B cell (primary cell): ENCODE measurements at regions not wholly inside any gene's neighbourhood (a gene's known extent, or its start where the extent isn't known, plus 50 kb on each side); places are given as distances from the start of the nearest gene placed in this dataset.
A peak's percentile ranks its signal among the peaks of the same experiment; 100 is the strongest.

Experiments
- ATAC-seq: fragments of 200-7000 bp; cut with Tn5 transposase; one replicate; pipeline ENCODE4 v1.10.0; 2021; ENCODE audit warnings: low read depth, mild to moderate bottlenecking, moderate number of reproducible peaks, moderate library complexity
- CTCF ChIA-PET: fragments of 350-600 bp; sonication (Branson Sonifier 250); formaldehyde crosslinking; loops from one replicate; lab custom pipeline; 2021; ENCODE audit warnings: antibody characterized with exemption, inconsistent platforms; lab: Charles Lee
- POLR2A ChIA-PET: fragments of 350-600 bp; sonication (Branson Sonifier 250); formaldehyde crosslinking; loops from one replicate; lab custom pipeline; 2021; ENCODE audit warnings: antibody characterized with exemption; lab: Charles Lee
- DNase-seq: peaks from one replicate; pipeline ENCODE4 v3.0.0; 2013
- H2AFZ ChIP-seq: 2 replicates; pipeline ENCODE4 v1.6.1; 2012; ENCODE audit warnings: mild to moderate bottlenecking, low read depth, low read length; ENCODE audit not compliant: insufficient read depth, poor library complexity, severe bottlenecking
- H3K27ac ChIP-seq, 2 donors: 1 replicate in 1 of 2; 2 replicates in 1 of 2; pipeline ENCODE4 v1.5.1; 2012 to 2013; ENCODE audit warnings: low read length in 2 of 2, mild to moderate bottlenecking in 2 of 2, moderate library complexity in 1 of 2
- H3K27me3 ChIP-seq, 4 experiments: fragments of 200-600 bp in 1 of 4; sonication (generic) in 1 of 4; replicated peaks in 1 of 4; 1 replicate in 2 of 4; 2 replicates in 2 of 4; pipeline versions ENCODE4 v1.6.1 to v1.7.0; 2013 to 2016; ENCODE audit warnings: low read length in 3 of 4, mild to moderate bottlenecking in 2 of 4, mixed read lengths in 1 of 4, moderate library complexity in 1 of 4; ENCODE audit not compliant: insufficient read depth in 4 of 4, control insufficient read depth in 3 of 4; ENCODE audit errors: control extremely low read depth in 1 of 4
- H3K36me3 ChIP-seq, 2 experiments: replicated peaks in 1 of 2; 1 replicate in 1 of 2; 2 replicates in 1 of 2; pipeline versions ENCODE4 v1.6.1 to v1.7.1; 2013; ENCODE audit warnings: low read length in 1 of 2; ENCODE audit not compliant: insufficient read depth in 2 of 2, control insufficient read depth in 1 of 2; ENCODE audit errors: control extremely low read depth in 1 of 2, extremely low read depth in 1 of 2
- H3K4me1 ChIP-seq, 2 donors: fragments of 200-600 bp in 1 of 2; sonication (generic) in 1 of 2; 1 replicate in 1 of 2; 2 replicates in 1 of 2; pipeline versions ENCODE4 v1.5.1 to v1.6.1; 2013 to 2017; ENCODE audit warnings: low read length in 2 of 2; ENCODE audit not compliant: control insufficient read depth in 2 of 2, insufficient read depth in 2 of 2
- H3K4me2 ChIP-seq: replicated peaks from 2 replicates; pipeline ENCODE3; 2012; ENCODE audit warnings: mild to moderate bottlenecking, low read depth, low read length; ENCODE audit not compliant: poor library complexity, severe bottlenecking
- H3K4me3 ChIP-seq, 5 experiments: fragments of 200-600 bp in 1 of 5; sonication (generic) in 1 of 5; 1 replicate in 3 of 5; 2 replicates in 2 of 5; pipeline versions ENCODE4 v1.5.1 to v1.7.0; 2011 to 2016; ENCODE audit warnings: low read length in 4 of 5, mild to moderate bottlenecking in 4 of 5, low read depth in 2 of 5, control low read depth in 1 of 5, moderate library complexity in 1 of 5; ENCODE audit not compliant: insufficient read depth in 1 of 5; ENCODE audit errors: control extremely low read depth in 1 of 5, extremely low read depth in 1 of 5
- H3K79me2 ChIP-seq: fragments of 200-600 bp; sonication (generic); one replicate; pipeline ENCODE4 v1.6.0; 2016; ENCODE audit warnings: low read length; ENCODE audit not compliant: control insufficient read depth, insufficient read depth
- H3K9ac ChIP-seq: fragments of 200-600 bp; sonication (generic); 2 replicates; pipeline ENCODE4 v1.6.1; 2017; ENCODE audit warnings: mild to moderate bottlenecking, low read length, moderate library complexity
- H3K9me3 ChIP-seq, 3 donors: one replicate each; pipeline versions ENCODE4 v1.6.1 to v1.7.1; 2013; ENCODE audit warnings: low read length in 2 of 3; ENCODE audit not compliant: control insufficient read depth in 2 of 3, insufficient read depth in 1 of 3; ENCODE audit errors: control extremely low read depth in 1 of 3
- H4K20me1 ChIP-seq: 2 replicates; pipeline ENCODE4 v1.6.0; 2012; ENCODE audit warnings: mild to moderate bottlenecking, low read length; ENCODE audit not compliant: insufficient read depth, control insufficient read depth, poor library complexity, severe bottlenecking
- H3K27ac Mint-ChIP-seq: one replicate; pipeline ENCODE4 v1.8.0; 2021; ENCODE audit warnings: mixed read lengths
- H3K27me3 Mint-ChIP-seq: one replicate; pipeline ENCODE4 v1.8.0; 2021; ENCODE audit warnings: mixed read lengths
- H3K4me1 Mint-ChIP-seq: one replicate; pipeline ENCODE4 v1.8.0; 2021; ENCODE audit warnings: mixed read lengths
- H3K4me3 Mint-ChIP-seq: one replicate; pipeline ENCODE4 v1.8.0; 2021; ENCODE audit warnings: mixed read lengths
- H3K9me3 Mint-ChIP-seq: one replicate; pipeline ENCODE4 v1.8.0; 2022; ENCODE audit warnings: mixed read lengths; ENCODE audit not compliant: insufficient read depth
- CTCF ChIP-seq: fragments of 200-600 bp; IDR thresholded peaks from one replicate; pipeline ENCODE4 v1.8.0; 2022; ENCODE audit warnings: antibody characterized with exemption, mild to moderate bottlenecking
- EZH2 ChIP-seq: IDR thresholded peaks from 2 replicates; pipeline ENCODE4 v1.6.1; 2012; ENCODE audit warnings: borderline replicate concordance, low read depth, mild to moderate bottlenecking, moderate library complexity, low read length; ENCODE audit not compliant: insufficient read depth, poor library complexity, severe bottlenecking
- WGBS: methylation state at CpG from one replicate; pipeline ENCODE4 v1.1.5; 2013; ENCODE audit warnings: missing lambda C conversion rate; ENCODE audit not compliant: insufficient coverage; 5-methylcytosine and 5-hydroxymethylcytosine counted together
- intact Hi-C: fragments of 100-400 bp; cut with micrococcal nuclease; formaldehyde crosslinking; loops from one replicate; pipeline ENCODE4 v1.10.0; 2022

- no peaks in the 10 kb centered on the region for H3K9me3 Mint-ChIP-seq
- ChIA-PET POLR2A (no interaction called here), CTCF (interaction anchor here (3.7 kb wide), 1 partner anchor 10 kb away, joined by 14 read pairs; no protein-coding TSS in a partner anchor)
These were observed 144.1 kb upstream of the RBBP8 start for GRCh38 chr18:22789052-22789451.

GRCh38 chr18:22789600-22789999, 143.5 kb upstream of the RBBP8 start:
- Mint-ChIP-seq H3K27ac (no peak overlapping the region), H3K27me3 (peaks cover 2% of the 10 kb centered on the region)
- no peak overlapping the region for H2AFZ ChIP-seq

More at GRCh38 chr18:22789052-22789451, 144.1 kb upstream of the RBBP8 start:
- ATAC-seq: no peak
- Mint-ChIP-seq H3K27me3 (peaks cover 2% of the 10 kb centered on the region), H3K4me1 (peaks cover 29% of the 10 kb centered on the region), H3K27ac (no peak overlapping the region), H3K4me3 (no peak overlapping the region)
- H3K4me1 ChIP-seq: peaks cover 25 to 28% of the 10 kb centered on the region in 2 donors
- H3K9ac ChIP-seq: no peak overlapping the region
- H2AFZ ChIP-seq: no peak overlapping the region
- intact Hi-C loops: no loop called here
- TF ChIP-seq EZH2: no peak
- TF ChIP-seq CTCF: no peak
- no peak overlapping the region for H3K4me3 ChIP-seq
- H3K27me3 ChIP-seq: peaks cover 0 to 2% (median 0%) of the 10 kb centered on the region in 4 experiments
- H3K4me2 ChIP-seq: no peak overlapping the region
- no peaks in the 10 kb centered on the region for H4K20me1 ChIP-seq
- H3K79me2 ChIP-seq: no peaks in the 10 kb centered on the region
- no CpG with 5 or more reads among the region's 2 CpGs for WGBS
- DNase-seq: no peak
- no peaks in the 10 kb centered on the region for H3K36me3 ChIP-seq
- peaks cover 0 to 2% (median 0%) of the 10 kb centered on the region in 3 donors for H3K9me3 ChIP-seq
- no peak overlapping the region for H3K27ac ChIP-seq

More at GRCh38 chr18:22789600-22789999, 143.5 kb upstream of the RBBP8 start:
- H3K9me3 ChIP-seq: no peaks in the 10 kb centered on the region
- peak overlapping the region; percentile 20 for H3K4me3 Mint-ChIP-seq
- no peaks in the 10 kb centered on the region for H3K9me3 Mint-ChIP-seq
- H3K4me1 Mint-ChIP-seq: peaks cover 29% of the 10 kb centered on the region
- no peaks in the 10 kb centered on the region for H3K27me3 ChIP-seq
- H3K79me2 ChIP-seq: no peaks in the 10 kb centered on the region
- ChIA-PET CTCF (interaction anchor here (3.7 kb wide), 1 partner anchor 9 kb away, joined by 14 read pairs; no protein-coding TSS in a partner anchor), POLR2A (no interaction called here)
- H3K4me2 ChIP-seq: peak overlapping the region; percentile 1
- no peak for ATAC-seq
- intact Hi-C loops: no loop called here
- H3K36me3 ChIP-seq: no peaks in the 10 kb centered on the region
- 78% methylated on average over 3 of the region's 5 CpGs for WGBS
- no peak overlapping the region for H3K27ac ChIP-seq
- H3K9ac ChIP-seq: peak overlapping the region; percentile 22
- no peak for DNase-seq
- peaks cover 25 to 28% of the 10 kb centered on the region in 2 donors for H3K4me1 ChIP-seq
- H3K4me3 ChIP-seq: no peak overlapping the region
- no peaks in the 10 kb centered on the region for H4K20me1 ChIP-seq
- TF ChIP-seq EZH2: no peak
- no peak for TF ChIP-seq CTCF
